ENCODE measurements at regions not wholly inside any gene's neighbourhood (a gene's known extent, or its start where the extent isn't known, plus 50 kb on each side); places are given as distances from the start of the nearest gene placed in this dataset.

DNA sequence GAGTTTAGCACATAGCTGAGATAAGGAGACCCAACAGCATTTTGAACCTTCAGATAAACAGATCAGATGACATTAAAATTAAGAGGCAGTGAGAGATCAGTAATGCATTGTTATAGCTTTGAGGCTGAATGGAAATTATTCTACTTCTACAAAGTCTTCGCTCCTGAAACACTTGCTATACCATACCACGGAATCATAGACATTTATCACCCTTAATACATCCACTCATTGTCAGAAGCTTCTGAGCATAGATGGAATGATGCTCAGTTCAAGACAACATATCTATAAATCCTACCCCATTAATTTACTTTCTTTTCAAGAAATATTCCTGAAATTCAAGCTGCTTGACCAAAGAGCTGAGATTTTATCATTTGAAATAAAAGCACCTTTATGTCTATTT lies 266.7 kb downstream of the C3orf38 start (continued):
- no peak for TF ChIP-seq NFXL1 (IDR thresholded peaks at IDR 0.05; ENCODE audit: borderline replicate concordance)
- TF ChIP-seq ZZZ3 (IDR thresholded peaks at IDR 0.05; ENCODE audit: control insufficient read depth, insufficient read length, low read depth): no peak
- TF ChIP-seq, protein P1, sequence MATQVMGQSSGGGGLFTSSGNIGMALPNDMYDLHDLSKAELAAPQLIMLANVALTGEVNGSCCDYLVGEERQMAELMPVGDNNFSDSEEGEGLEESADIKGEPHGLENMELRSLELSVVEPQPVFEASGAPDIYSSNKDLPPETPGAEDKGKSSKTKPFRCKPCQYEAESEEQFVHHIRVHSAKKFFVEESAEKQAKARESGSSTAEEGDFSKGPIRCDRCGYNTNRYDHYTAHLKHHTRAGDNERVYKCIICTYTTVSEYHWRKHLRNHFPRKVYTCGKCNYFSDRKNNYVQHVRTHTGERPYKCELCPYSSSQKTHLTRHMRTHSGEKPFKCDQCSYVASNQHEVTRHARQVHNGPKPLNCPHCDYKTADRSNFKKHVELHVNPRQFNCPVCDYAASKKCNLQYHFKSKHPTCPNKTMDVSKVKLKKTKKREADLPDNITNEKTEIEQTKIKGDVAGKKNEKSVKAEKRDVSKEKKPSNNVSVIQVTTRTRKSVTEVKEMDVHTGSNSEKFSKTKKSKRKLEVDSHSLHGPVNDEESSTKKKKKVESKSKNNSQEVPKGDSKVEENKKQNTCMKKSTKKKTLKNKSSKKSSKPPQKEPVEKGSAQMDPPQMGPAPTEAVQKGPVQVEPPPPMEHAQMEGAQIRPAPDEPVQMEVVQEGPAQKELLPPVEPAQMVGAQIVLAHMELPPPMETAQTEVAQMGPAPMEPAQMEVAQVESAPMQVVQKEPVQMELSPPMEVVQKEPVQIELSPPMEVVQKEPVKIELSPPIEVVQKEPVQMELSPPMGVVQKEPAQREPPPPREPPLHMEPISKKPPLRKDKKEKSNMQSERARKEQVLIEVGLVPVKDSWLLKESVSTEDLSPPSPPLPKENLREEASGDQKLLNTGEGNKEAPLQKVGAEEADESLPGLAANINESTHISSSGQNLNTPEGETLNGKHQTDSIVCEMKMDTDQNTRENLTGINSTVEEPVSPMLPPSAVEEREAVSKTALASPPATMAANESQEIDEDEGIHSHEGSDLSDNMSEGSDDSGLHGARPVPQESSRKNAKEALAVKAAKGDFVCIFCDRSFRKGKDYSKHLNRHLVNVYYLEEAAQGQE (IDR thresholded peaks at IDR 0.05; ENCODE audit: low read depth, low read length): no peak
- no peak for TF ChIP-seq CEBPB (IDR thresholded peaks at IDR 0.05; ENCODE audit: borderline replicate concordance in 1 of 2, low read depth in 2 of 2, low read length in 2 of 2)
- no peak for TF ChIP-seq NFYB (IDR thresholded peaks at IDR 0.05; ENCODE audit: insufficient read depth, low read depth, low read length)
- no peak for TF ChIP-seq STAT1 (conservative IDR thresholded peaks at IDR 0.05)
- no peak for TF ChIP-seq CBX3 (IDR thresholded peaks at IDR 0.05; ENCODE audit: borderline replicate concordance, low read depth)

GRCh38 chr3:88418219-88418618 lies 268.5 kb downstream of the C3orf38 start:
- in situ Hi-C loops (cut with MboI): no loop called here
- Histone ChIP-seq H2AFZ (ENCODE audit: control insufficient read depth, low read depth, low read length) (no peak overlapping the region), H3K9ac (ENCODE audit: control insufficient read depth, insufficient read depth, low read length) (no peak overlapping the region), H3K27me3 (replicated peaks in 1 of 2; ENCODE audit: control insufficient read depth in 2 of 2, insufficient read depth in 2 of 2, low read length in 1 of 2) (no peaks in the 10 kb centered on the region), H3K9me3 (replicated peaks; ENCODE audit: control insufficient read depth, insufficient read depth, low read length) (no peaks in the 10 kb centered on the region), H3K4me2 (ENCODE audit: control insufficient read depth, insufficient read depth) (no peak overlapping the region), H4K20me1 (ENCODE audit: control insufficient read depth, insufficient read depth) (no peaks in the 10 kb centered on the region), H3K79me2 (ENCODE audit: control insufficient read depth, insufficient read depth, low read length) (no peaks in the 10 kb centered on the region), H3K4me1 (ENCODE audit: control insufficient read depth, insufficient read depth, low read length) (no peaks in the 10 kb centered on the region), H3K36me3 (ENCODE audit: control insufficient read depth in 2 of 2, insufficient read depth in 2 of 2, low read length in 1 of 2) (no peaks in the 10 kb centered on the region), H3K27ac (ENCODE audit: control insufficient read depth, insufficient read depth) (no peak overlapping the region), H3K4me3 (no peak overlapping the region)
- CTCF ChIA-PET: no interaction called here
- ATAC-seq (no peak), DNase-seq (ENCODE audit: low read depth, low spot score) (no peak), FAIRE-seq (no peak)
- POLR2A ChIA-PET: no interaction called here
- SMC1A ChIA-PET (ENCODE audit: uncharacterized antibody, unreplicated experiment): no interaction called here
- intact Hi-C loops (cut with micrococcal nuclease; ENCODE audit: unreplicated experiment): no loop called here
- RAD21 ChIA-PET (ENCODE audit: unreplicated experiment): no interaction called here
- 87% methylated on average over 6 of the region's 6 CpGs for WGBS (ENCODE audit: insufficient coverage, insufficient replicate concordance, low lambda C conversion rate, missing lambda C conversion rate)
- no TSS peak for BruUV-seq (replicated peaks)
- no peak for TF ChIP-seq MYC (IDR thresholded peaks at IDR 0.05; ENCODE audit: insufficient read depth, insufficient read length, insufficient replicate concordance, low read length, severe bottlenecking)
- TF ChIP-seq SIN3A (IDR thresholded peaks at IDR 0.05; ENCODE audit: low read depth, low read length): no peak
- TF ChIP-seq, protein P2, sequence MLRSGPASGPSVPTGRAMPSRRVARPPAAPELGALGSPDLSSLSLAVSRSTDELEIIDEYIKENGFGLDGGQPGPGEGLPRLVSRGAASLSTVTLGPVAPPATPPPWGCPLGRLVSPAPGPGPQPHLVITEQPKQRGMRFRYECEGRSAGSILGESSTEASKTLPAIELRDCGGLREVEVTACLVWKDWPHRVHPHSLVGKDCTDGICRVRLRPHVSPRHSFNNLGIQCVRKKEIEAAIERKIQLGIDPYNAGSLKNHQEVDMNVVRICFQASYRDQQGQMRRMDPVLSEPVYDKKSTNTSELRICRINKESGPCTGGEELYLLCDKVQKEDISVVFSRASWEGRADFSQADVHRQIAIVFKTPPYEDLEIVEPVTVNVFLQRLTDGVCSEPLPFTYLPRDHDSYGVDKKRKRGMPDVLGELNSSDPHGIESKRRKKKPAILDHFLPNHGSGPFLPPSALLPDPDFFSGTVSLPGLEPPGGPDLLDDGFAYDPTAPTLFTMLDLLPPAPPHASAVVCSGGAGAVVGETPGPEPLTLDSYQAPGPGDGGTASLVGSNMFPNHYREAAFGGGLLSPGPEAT (IDR thresholded peaks at IDR 0.05; ENCODE audit: low read depth): no peak
- no peak for TF ChIP-seq STAT3 (IDR thresholded peaks at IDR 0.05; ENCODE audit: low read depth, low read length)
- TF ChIP-seq MTA2 (IDR thresholded peaks at IDR 0.05; ENCODE audit: low read depth): no peak
- TF ChIP-seq YBX1 (IDR thresholded peaks at IDR 0.05): no peak
- no peak for TF ChIP-seq MEF2B (IDR thresholded peaks at IDR 0.05; ENCODE audit: partially characterized antibody, poor library complexity, severe bottlenecking)
- TF ChIP-seq BHLHE40 (IDR thresholded peaks at IDR 0.05; ENCODE audit: borderline replicate concordance in 1 of 2, low read depth in 2 of 2, low read length in 1 of 2): no peak
- no peak for TF ChIP-seq GABPA (IDR thresholded peaks at IDR 0.05; ENCODE audit: low read depth)
- TF ChIP-seq JUND (IDR thresholded peaks at IDR 0.05; ENCODE audit: low read depth, low read length): no peak
- no peak for TF ChIP-seq BRCA1 (IDR thresholded peaks at IDR 0.05; ENCODE audit: low read depth, low read length)

Measured in GM12878 (cell line).